NT2/D1 (cell line): ENCODE measurements at regions not wholly inside any gene's neighbourhood (a gene's known extent, or its start where the extent isn't known, plus 50 kb on each side); places are given as distances from the start of the nearest gene placed in this dataset.
"Not testable (repeated sequence)": the region's sequence is repeated elsewhere in the genome, so short reads cannot be mapped to it uniquely, and the experiment has no call there.

Experiments
- DNase-seq: peaks from one replicate; pipeline ENCODE4 v3.0.0-alpha.2; 2011; ENCODE audit warnings: low read depth, low spot score
- H3K27me3 ChIP-seq: 2 replicates; pipeline ENCODE4 v1.6.0; 2011; ENCODE audit warnings: mild to moderate bottlenecking; ENCODE audit not compliant: insufficient read length, insufficient read depth
- H3K36me3 ChIP-seq: 2 replicates; pipeline ENCODE4 v1.6.1; 2011; ENCODE audit warnings: mild to moderate bottlenecking, low read length, mixed read lengths; ENCODE audit not compliant: insufficient read depth, insufficient read length
- H3K4me1 ChIP-seq: 2 replicates; pipeline ENCODE4 v1.5.1; 2011; ENCODE audit not compliant: insufficient read depth, insufficient read length
- H3K4me3 ChIP-seq: 2 replicates; pipeline ENCODE4 v1.5.1; 2011; ENCODE audit warnings: low read depth; ENCODE audit not compliant: insufficient read length
- H3K9ac ChIP-seq: 2 replicates; pipeline ENCODE4 v1.6.0; 2011; ENCODE audit warnings: low read depth; ENCODE audit not compliant: insufficient read length
- H3K9me3 ChIP-seq: 2 replicates; pipeline ENCODE4 v1.5.1; 2011; ENCODE audit warnings: mild to moderate bottlenecking, low read length; ENCODE audit not compliant: insufficient read depth
- SUZ12 ChIP-seq: IDR thresholded peaks from 2 replicates; pipeline ENCODE4 v1.6.1; 2011; ENCODE audit not compliant: insufficient read length, insufficient read depth; ENCODE audit errors: extremely low read depth
- YY1 ChIP-seq: IDR thresholded peaks from 2 replicates; pipeline ENCODE4 v1.6.1; 2011; ENCODE audit not compliant: insufficient read length, insufficient read depth
- ZNF274 ChIP-seq: IDR thresholded peaks from 2 replicates; pipeline ENCODE4 v1.6.1; 2011; ENCODE audit warnings: mild to moderate bottlenecking, low read depth, low read length

DNA sequence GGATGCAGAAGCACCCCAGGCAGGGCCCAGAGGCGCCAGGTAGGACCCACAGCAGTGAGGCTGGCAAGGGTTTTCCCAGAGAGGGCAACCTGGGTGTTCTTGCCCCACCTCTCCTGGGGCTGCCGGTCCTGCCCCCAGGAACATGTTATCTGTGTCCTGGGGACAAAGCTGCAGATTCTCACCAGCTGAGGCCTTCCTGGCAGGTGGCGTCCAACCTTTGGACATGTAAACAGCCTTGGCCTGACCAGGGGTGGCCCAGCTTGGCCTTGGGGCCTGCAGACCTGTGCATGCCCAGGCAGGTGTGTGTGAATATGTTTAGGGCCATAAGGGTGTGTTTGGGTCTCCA, 101.8 kb upstream of the LARP1 start:
- no peak overlapping the region for H3K4me3 ChIP-seq
- no peak for DNase-seq
- peaks cover 2% of the 10 kb centered on the region for H3K4me1 ChIP-seq
- H3K9me3 ChIP-seq: no peaks in the 10 kb centered on the region
- no peak overlapping the region for H3K9ac ChIP-seq
- no peaks in the 10 kb centered on the region for H3K36me3 ChIP-seq
- no peak for TF ChIP-seq SUZ12
- TF ChIP-seq YY1: no peak
- TF ChIP-seq ZNF274: no peak
- no peaks in the 10 kb centered on the region for H3K27me3 ChIP-seq

DNA sequence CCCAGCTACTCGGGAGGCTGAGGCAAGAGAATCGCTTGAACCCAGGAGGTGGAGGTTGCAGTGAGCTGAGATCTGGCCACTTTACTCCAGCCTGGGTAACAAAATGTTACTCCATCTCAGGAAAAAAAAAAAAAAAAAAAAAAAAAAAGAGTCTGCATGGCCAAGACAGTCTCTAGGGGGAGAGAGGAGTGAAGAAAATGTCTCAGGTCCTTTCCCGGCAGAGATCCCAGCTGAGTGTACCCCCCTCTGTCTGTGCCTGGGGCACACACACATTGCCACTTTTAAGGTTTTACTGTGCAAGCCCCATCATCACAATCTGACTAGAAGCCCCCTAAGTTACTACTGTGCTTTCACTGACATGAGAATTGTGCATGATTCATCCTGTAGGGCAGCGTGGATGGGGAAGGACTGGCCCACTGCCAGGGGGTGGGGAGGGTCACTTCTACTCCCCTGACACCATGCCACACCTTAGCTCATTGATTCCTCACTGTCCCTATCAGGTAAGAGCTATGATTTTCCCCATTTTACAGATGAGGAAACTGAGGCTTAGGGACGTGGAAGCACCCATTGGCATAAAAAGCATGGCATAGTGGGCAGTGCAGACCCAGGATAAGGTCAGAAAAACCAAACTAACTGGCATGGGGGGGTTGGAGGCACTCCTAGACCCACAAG, 102.3 kb upstream of the LARP1 start:
- DNase-seq: no peak

DNA sequence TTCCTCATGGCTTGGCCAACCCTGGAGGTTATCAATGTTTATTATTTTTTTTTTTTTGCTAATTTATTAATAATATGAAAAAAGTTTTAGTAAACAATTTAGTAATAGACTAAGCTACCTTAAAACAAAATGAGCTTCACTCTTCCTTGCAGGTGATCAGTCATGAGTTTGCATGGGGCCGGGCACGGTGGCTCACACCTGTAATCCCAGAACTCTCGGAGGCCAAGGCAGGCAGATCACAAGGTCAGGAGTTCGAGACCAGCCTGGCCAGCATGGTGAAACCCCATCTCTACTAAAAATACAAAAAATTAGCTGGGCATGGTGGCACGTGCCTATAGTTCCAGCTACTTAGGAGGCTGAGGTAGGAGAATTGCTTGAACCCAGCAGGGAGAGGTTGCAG, 103.4 kb upstream of the LARP1 start:
- not testable (repeated sequence) for H3K36me3 ChIP-seq, DNase-seq, H3K9me3 ChIP-seq, H3K9ac ChIP-seq, H3K27me3 ChIP-seq, H3K4me3 ChIP-seq, H3K4me1 ChIP-seq

More for the DNA sequence above, 102.3 kb upstream of the LARP1 start:
- Histone ChIP-seq H3K4me1 (peaks cover 2% of the 10 kb centered on the region), H3K9me3 (no peaks in the 10 kb centered on the region), H3K4me3 (no peak overlapping the region), H3K9ac (no peak overlapping the region), H3K27me3 (no peaks in the 10 kb centered on the region), H3K36me3 (no peaks in the 10 kb centered on the region)
- TF ChIP-seq SUZ12 (no peak), YY1 (no peak), ZNF274 (no peak)

DNA sequence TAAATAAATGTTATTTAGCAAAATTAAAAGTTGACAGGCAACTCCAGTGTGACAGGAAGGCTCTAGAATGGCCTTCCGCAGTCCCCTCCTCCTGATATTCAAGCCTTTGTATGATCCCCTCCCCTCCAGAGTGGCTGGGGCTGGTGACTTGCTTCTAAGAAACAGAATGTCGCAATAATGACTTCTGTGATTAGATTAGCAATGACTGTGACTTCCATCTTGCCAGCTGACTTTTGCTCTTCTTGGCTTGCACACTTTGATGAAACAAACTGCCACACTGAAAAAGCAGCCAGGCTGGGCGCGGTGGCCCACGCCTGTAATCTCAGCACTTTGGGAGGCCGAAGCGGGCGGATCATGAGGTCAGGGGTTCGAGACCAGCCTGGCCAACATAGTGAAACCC, 106.5 kb upstream of the LARP1 start:
- no peak overlapping the region for H3K4me3 ChIP-seq
- H3K27me3 ChIP-seq: no peaks in the 10 kb centered on the region
- H3K36me3 ChIP-seq: no peaks in the 10 kb centered on the region
- TF ChIP-seq YY1 (no peak), SUZ12 (no peak), ZNF274 (no peak)
- H3K9ac ChIP-seq: no peak overlapping the region
- no peaks in the 10 kb centered on the region for H3K9me3 ChIP-seq
- DNase-seq: no peak
- peaks cover 2% of the 10 kb centered on the region for H3K4me1 ChIP-seq

DNA sequence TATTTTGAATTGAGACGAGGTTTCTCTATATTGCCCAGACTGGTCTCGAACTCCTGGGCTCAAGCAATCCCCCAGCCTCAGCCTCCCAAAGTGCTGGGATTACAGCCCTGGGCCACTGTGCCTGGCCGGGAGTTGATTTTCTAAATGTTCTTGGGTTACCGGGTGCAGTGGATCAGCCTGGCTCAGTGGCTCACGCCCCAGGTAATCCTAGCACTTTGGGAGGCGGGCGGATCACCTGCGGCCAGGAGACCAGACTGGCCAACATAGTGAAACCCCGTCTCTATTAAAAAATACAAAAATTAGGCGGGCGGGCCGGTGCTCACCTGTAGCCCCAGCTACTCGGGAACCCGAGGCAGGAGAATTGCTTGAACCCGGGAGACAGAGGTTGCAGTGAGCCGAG, 106.9 kb upstream of the LARP1 start:
- TF ChIP-seq ZNF274: no peak
- no peak for TF ChIP-seq YY1
- no peak for TF ChIP-seq SUZ12
- peaks cover 4% of the 10 kb centered on the region; the same call in 1 of the 2 replicates for H3K9me3 ChIP-seq
- no peak overlapping the region for H3K4me3 ChIP-seq
- H3K9ac ChIP-seq: no peak overlapping the region
- no peaks in the 10 kb centered on the region for H3K27me3 ChIP-seq
- H3K36me3 ChIP-seq: no peaks in the 10 kb centered on the region
- no peaks in the 10 kb centered on the region for H3K4me1 ChIP-seq
- no peak for DNase-seq

DNA sequence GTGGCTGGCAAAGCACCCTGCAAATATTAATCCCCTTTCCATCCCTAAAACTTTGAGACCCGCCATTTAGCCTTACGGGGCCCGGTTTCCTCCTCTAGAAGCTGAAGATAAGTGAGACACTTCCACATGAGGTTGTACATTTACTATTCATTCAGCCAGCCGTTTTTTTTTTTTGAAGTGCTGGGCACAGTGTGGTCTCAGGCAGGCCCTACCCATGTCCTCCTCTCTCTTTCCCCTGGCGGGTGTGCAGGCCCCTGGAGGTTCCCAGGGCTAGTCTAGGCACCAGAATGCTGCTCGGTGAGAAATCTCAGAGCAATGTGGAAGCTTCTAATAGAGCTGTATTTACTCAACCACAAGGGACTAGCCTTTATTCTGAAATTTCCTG, 107.4 kb upstream of the LARP1 start:
- H3K4me1 ChIP-seq: no peaks in the 10 kb centered on the region
- H3K4me3 ChIP-seq: no peak overlapping the region
- H3K9ac ChIP-seq: no peak overlapping the region
- TF ChIP-seq ZNF274: no peak
- TF ChIP-seq YY1: no peak
- TF ChIP-seq SUZ12: no peak
- no peak for DNase-seq
- H3K36me3 ChIP-seq: no peaks in the 10 kb centered on the region
- H3K9me3 ChIP-seq: peaks cover 6% of the 10 kb centered on the region; the same call in 1 of the 2 replicates
- H3K27me3 ChIP-seq: no peaks in the 10 kb centered on the region

DNA sequence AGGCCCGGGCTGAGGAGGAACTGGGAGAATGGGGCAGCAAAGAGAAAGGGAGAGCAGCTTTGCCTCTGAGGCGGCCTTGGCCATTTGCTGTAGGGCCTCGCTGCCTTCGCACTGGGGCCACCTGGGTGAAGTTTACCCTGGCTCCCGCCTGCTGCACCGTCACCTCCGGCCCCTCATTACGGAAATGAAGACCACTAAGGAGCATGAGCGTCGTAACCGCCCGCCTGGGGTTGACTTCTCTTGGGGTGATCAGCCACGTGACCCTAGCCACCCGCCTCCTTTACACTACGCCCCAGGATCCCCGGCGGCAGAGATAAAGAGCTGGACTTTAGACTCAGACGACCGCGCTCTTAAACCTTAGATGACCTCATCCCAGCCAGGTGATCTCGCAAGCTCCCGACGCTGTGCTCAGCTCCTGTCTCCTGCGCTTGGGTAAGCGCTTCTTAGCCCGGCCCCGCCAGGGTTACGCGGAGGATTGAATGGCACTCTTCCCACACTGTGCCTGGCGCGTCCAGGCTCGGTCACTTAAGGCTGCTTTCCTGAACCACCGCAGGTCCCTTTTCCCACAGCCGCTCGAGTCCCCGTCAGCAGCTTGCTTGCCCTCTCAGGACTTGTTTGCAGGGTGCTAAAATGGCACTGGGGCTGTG, 107.9 kb upstream of the LARP1 start:
- Histone ChIP-seq H3K9me3 (peaks cover 6% of the 10 kb centered on the region; the same call in 1 of the 2 replicates), H3K27me3 (no peaks in the 10 kb centered on the region), H3K4me1 (no peaks in the 10 kb centered on the region), H3K9ac (no peak overlapping the region), H3K4me3 (no peak overlapping the region), H3K36me3 (no peaks in the 10 kb centered on the region)
- no peak for TF ChIP-seq SUZ12
- no peak for TF ChIP-seq ZNF274
- TF ChIP-seq YY1: no peak
- no peak for DNase-seq

DNA sequence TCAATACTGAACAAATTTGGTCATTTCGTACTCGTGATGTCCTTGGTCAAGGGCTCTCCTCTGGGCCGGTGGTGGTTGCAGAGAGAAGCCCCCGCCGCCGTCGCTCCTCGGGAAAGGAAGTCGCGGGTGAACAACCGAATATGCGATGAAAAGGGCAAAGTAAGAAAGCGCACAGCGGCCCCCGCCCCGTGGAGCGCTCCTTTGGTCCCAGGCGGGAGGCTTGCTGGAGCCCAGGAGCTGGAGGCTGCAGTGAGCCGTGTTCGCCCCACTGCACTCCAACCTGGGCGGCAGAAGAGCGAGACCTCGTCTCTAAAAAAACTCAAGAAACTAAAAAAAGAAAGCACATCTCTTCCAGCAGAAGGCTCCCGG, 108.4 kb upstream of the LARP1 start:
- Histone ChIP-seq H3K4me1 (no peaks in the 10 kb centered on the region), H3K9me3 (peaks cover 6% of the 10 kb centered on the region; the same call in 1 of the 2 replicates), H3K9ac (no peak overlapping the region), H3K4me3 (no peak overlapping the region), H3K36me3 (no peaks in the 10 kb centered on the region), H3K27me3 (no peaks in the 10 kb centered on the region)
- no peak for DNase-seq
- TF ChIP-seq YY1 (no peak), SUZ12 (no peak)
